ENCODE measurements at regions not wholly inside any gene's neighbourhood (a gene's known extent, or its start where the extent isn't known, plus 50 kb on each side); places are given as distances from the start of the nearest gene placed in this dataset.

DNA sequence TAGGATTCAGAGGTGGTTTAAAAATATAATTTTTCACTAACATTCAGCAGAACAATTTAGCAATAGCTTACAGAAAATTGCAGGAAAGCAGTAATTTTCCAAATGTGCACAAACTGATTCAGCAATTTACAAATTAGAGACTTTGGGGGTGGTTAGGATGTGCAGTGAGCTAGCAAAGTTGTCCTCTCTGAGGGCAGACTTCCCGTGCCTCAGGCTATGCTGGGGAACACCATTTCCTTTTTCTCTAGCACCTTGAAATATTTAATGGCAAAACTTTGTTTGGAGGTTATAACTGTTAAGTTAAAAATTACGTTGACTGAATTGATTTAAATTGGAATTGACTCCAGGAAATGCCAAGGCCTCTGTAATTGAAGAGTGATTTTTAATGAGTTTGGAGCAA, 258.9 kb downstream of the PTBP2 start:
- DNase-seq (ENCODE audit: low spot score in 2 of 2): no peak
- no peak overlapping the region for H3K4me3 ChIP-seq (ENCODE audit: low read depth, poor library complexity, severe bottlenecking)
- TF ChIP-seq, protein P1, sequence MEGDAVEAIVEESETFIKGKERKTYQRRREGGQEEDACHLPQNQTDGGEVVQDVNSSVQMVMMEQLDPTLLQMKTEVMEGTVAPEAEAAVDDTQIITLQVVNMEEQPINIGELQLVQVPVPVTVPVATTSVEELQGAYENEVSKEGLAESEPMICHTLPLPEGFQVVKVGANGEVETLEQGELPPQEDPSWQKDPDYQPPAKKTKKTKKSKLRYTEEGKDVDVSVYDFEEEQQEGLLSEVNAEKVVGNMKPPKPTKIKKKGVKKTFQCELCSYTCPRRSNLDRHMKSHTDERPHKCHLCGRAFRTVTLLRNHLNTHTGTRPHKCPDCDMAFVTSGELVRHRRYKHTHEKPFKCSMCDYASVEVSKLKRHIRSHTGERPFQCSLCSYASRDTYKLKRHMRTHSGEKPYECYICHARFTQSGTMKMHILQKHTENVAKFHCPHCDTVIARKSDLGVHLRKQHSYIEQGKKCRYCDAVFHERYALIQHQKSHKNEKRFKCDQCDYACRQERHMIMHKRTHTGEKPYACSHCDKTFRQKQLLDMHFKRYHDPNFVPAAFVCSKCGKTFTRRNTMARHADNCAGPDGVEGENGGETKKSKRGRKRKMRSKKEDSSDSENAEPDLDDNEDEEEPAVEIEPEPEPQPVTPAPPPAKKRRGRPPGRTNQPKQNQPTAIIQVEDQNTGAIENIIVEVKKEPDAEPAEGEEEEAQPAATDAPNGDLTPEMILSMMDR (IDR thresholded peaks at IDR 0.05): no peak
- TF ChIP-seq POLR2A (IDR thresholded peaks at IDR 0.05): no peak
- 55 to 61% methylated on average over 2 of the region's 2 CpGs for WGBS, 2 donors
- intact Hi-C loops (cut with DNase I; ENCODE audit: low total_unique reads): no loop called here

DNA sequence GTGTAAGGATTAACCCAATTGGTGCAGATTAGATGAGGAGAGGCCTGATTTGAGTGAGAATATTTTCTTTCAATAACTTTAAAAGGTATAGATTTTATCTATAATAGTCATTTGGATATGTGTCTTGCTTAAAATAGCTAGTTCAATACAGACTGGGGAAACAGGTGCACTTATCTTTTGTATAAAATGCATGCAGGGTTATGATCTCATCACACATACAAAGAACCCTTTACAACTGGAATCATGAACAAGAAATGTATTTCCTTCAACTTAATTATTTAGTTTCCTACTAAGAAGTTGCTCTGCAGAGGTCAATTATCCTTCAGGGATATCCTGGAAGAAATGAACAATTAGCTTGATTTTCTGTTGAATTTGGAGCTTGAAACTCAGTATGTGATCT, 259.6 kb downstream of the PTBP2 start:
- no peak for DNase-seq (ENCODE audit: low spot score in 2 of 2)
- no peak overlapping the region for H3K4me3 ChIP-seq (ENCODE audit: low read depth, poor library complexity, severe bottlenecking)
- TF ChIP-seq, protein P1 (IDR thresholded peaks at IDR 0.05): no peak
- TF ChIP-seq POLR2A (IDR thresholded peaks at IDR 0.05): no peak
- intact Hi-C loops (cut with DNase I; ENCODE audit: low total_unique reads): no loop called here

GRCh38 chr1:96982118-96982517, 260.5 kb downstream of the PTBP2 start:
- 75 to 78% methylated on average over 3 of the region's 3 CpGs for WGBS, 2 donors

DNA sequence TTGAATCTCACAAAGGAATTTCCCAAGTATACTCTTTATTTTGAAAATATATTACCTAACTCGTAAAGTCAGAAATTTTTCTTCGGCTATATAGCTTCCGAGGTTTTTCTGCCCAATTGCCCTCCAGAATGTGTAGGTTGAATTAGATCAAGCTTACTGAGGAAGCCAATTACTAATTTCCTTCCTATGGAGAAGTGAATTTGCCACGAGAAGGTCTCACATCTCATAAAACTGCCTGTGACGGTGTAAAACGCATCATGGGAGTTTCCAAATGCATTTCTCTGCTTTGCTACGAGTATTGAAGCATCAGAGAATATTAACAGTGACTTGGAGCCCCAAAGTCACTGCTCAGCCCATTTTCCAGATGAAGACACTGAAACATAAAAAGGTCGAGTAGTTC, 262.3 kb downstream of the PTBP2 start:
- WGBS, 2 donors: 85 to 86% methylated on average over 8 of the region's 8 CpGs
- intact Hi-C loops (cut with DNase I; ENCODE audit: low total_unique reads): no loop called here
- H3K4me3 ChIP-seq (ENCODE audit: low read depth, poor library complexity, severe bottlenecking): no peak overlapping the region
- no peak for DNase-seq (ENCODE audit: low spot score in 2 of 2)
- TF ChIP-seq, protein P1 (IDR thresholded peaks at IDR 0.05): no peak
- TF ChIP-seq POLR2A (IDR thresholded peaks at IDR 0.05): no peak

More at GRCh38 chr1:96982118-96982517, 260.5 kb downstream of the PTBP2 start:
- H3K4me3 ChIP-seq (ENCODE audit: low read depth, poor library complexity, severe bottlenecking): no peak overlapping the region
- intact Hi-C loops (cut with DNase I; ENCODE audit: low total_unique reads): no loop called here
- TF ChIP-seq, protein P1 (IDR thresholded peaks at IDR 0.05): no peak
- TF ChIP-seq POLR2A (IDR thresholded peaks at IDR 0.05): no peak
- no peak for DNase-seq (ENCODE audit: low spot score in 2 of 2)

GRCh38 chr1:96987186-96987703, 265.7 kb downstream of the PTBP2 start:
- intact Hi-C loops (cut with DNase I; ENCODE audit: low total_unique reads): no loop called here
- no peak overlapping the region for H3K4me3 ChIP-seq (ENCODE audit: low read depth, poor library complexity, severe bottlenecking)
- 94% methylated on average over 5 of the region's 5 CpGs for WGBS, 2 donors
- TF ChIP-seq POLR2A (IDR thresholded peaks at IDR 0.05): no peak
- TF ChIP-seq, protein P1 (IDR thresholded peaks at IDR 0.05): no peak
- no peak for DNase-seq (ENCODE audit: low spot score in 2 of 2)

DNA sequence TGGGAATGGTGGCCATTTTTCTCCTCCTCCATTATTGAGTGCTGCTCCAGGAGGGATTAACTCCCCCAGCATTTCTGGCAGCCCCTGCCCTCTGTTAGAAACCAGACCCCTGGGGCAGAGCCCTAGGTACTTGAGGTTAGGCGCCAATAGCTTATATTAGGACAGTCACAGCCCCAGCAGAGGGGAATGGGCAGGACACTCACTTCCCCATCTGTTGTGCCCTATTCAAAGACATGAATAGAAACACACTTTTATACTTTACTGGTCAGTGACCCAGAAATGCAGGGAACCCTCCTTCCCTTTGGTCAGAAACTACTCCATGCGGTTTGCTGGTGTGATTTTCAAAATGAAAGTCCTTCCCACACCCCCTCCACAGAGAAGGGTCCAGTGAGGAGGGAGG, 267.7 kb downstream of the PTBP2 start:
- WGBS, 2 donors: 90 to 94% methylated on average over 2 of the region's 2 CpGs
- no peak for DNase-seq (ENCODE audit: low spot score in 2 of 2)
- intact Hi-C loops (cut with DNase I; ENCODE audit: low total_unique reads): no loop called here
- TF ChIP-seq, protein P1 (IDR thresholded peaks at IDR 0.05): no peak
- H3K4me3 ChIP-seq (ENCODE audit: low read depth, poor library complexity, severe bottlenecking): no peak overlapping the region
